MM.1S (cell line): ENCODE measurements at regions not wholly inside any gene's neighbourhood (a gene's known extent, or its start where the extent isn't known, plus 50 kb on each side); places are given as distances from the start of the nearest gene placed in this dataset.

Experiments used
- DNase-seq: peaks from one replicate; pipeline ENCODE4 v3.0.0-alpha.2; 2015
- H2AFZ ChIP-seq: fragments of 300-600 bp; sonication (generic); 2 replicates; pipeline ENCODE4 v1.6.0; 2016; ENCODE audit warnings: antibody characterized with exemption, low read length
- H3F3A ChIP-seq: fragments of 300-600 bp; sonication (generic); 2 replicates; pipeline ENCODE4 v1.6.1; 2016; ENCODE audit warnings: mild to moderate bottlenecking, antibody characterized with exemption, low read length, moderate library complexity, mixed read lengths; ENCODE audit not compliant: insufficient read depth
- H3K27ac ChIP-seq: fragments of 300-600 bp; sonication (generic); 2 replicates; pipeline ENCODE4 v1.5.1; 2016; ENCODE audit warnings: mild to moderate bottlenecking, low read length
- H3K27me3 ChIP-seq: fragments of 300-600 bp; sonication (generic); replicated peaks from 2 replicates; pipeline ENCODE4 v1.6.0; 2016; ENCODE audit warnings: low read length; ENCODE audit not compliant: insufficient read depth
- H3K36me3 ChIP-seq: fragments of 300-600 bp; sonication (generic); replicated peaks from 2 replicates; pipeline ENCODE4 v1.6.1; 2016; ENCODE audit warnings: mild to moderate bottlenecking, low read length, mixed read lengths; ENCODE audit not compliant: insufficient read depth
- H3K4me1 ChIP-seq: fragments of 300-600 bp; sonication (generic); 2 replicates; pipeline ENCODE4 v1.6.1; 2016; ENCODE audit warnings: low read length, mixed read lengths
- H3K4me2 ChIP-seq: fragments of 300-600 bp; sonication (generic); 2 replicates; pipeline ENCODE4 v1.6.0; 2016; ENCODE audit warnings: low read depth, low read length
- H3K4me3 ChIP-seq: fragments of 300-600 bp; sonication (generic); 2 replicates; pipeline ENCODE4 v1.5.1; 2016; ENCODE audit warnings: low read length, mixed read lengths
- H3K79me2 ChIP-seq: fragments of 300-600 bp; sonication (generic); 2 replicates; pipeline ENCODE4 v1.6.1; 2016; ENCODE audit warnings: mixed run types, low read length, mixed read lengths
- H3K9ac ChIP-seq: fragments of 300-600 bp; sonication (generic); 2 replicates; pipeline ENCODE4 v1.6.1; 2016; ENCODE audit warnings: low read length, mixed read lengths
- H3K9me2 ChIP-seq: fragments of 300-600 bp; sonication (generic); replicated peaks from 2 replicates; pipeline ENCODE4 v1.6.1; 2016; ENCODE audit warnings: mild to moderate bottlenecking, low read length, mixed read lengths; ENCODE audit not compliant: insufficient read depth
- H3K9me3 ChIP-seq: fragments of 300-600 bp; sonication (generic); replicated peaks from 2 replicates; pipeline ENCODE4 v1.6.1; 2016; ENCODE audit warnings: mild to moderate bottlenecking, low read length, mixed read lengths; ENCODE audit not compliant: insufficient read depth
- H4K20me1 ChIP-seq: fragments of 300-600 bp; sonication (generic); 2 replicates; pipeline ENCODE4 v1.6.1; 2016; ENCODE audit warnings: mild to moderate bottlenecking, low read length, moderate library complexity, mixed read lengths; ENCODE audit not compliant: insufficient read depth
- EZH2 ChIP-seq: fragments of 300-600 bp; sonication (generic); optimal IDR thresholded peaks from 2 replicates; pipeline ENCODE3; 2017; ENCODE audit warnings: low read depth, mild to moderate bottlenecking, antibody characterized with exemption, low read length, mixed read lengths
- EZH2phosphoT487 ChIP-seq: fragments of 300-600 bp; sonication (generic); IDR thresholded peaks from 2 replicates; pipeline ENCODE4 v1.6.1; 2018; ENCODE audit warnings: antibody characterized with exemption, low read length
- TF ChIP-seq, protein P1 (sequence below): fragments of 300-600 bp; sonication (generic); IDR thresholded peaks from 2 replicates; pipeline ENCODE4 v1.5.1; 2016; ENCODE audit warnings: antibody characterized with exemption, low read length, mixed read lengths

DNA sequence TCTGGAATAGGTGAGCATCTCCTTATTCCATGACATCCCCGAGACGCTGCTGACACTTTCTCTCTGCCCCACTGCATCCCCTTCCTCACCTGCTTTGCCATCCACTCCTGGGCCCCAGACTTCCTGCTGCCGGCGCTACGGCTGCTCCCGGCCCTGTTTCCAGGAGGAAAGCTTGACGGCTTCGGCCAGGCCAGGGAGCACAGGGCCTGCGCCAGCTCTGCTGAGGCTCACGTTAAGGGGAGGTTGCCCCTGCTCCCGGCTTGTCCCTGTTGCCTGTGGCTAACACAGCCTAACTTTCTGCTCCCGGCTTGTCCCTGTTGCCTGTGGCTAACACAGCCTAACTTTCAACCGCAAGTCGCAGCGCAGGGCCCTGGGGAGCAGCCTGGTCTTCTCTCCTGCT lies 177.3 kb upstream of the RGMA start:
- Histone ChIP-seq H3K27ac (no peak overlapping the region), H3K27me3 (no peaks in the 10 kb centered on the region), H3K36me3 (no peaks in the 10 kb centered on the region), H2AFZ (no peak overlapping the region), H3K9me2 (no peaks in the 10 kb centered on the region), H3K9ac (no peak overlapping the region), H3F3A (no peaks in the 10 kb centered on the region), H3K4me2 (no peak overlapping the region), H3K9me3 (no peaks in the 10 kb centered on the region), H4K20me1 (no peaks in the 10 kb centered on the region), H3K4me3 (no peak overlapping the region), H3K79me2 (no peaks in the 10 kb centered on the region), H3K4me1 (no peaks in the 10 kb centered on the region)
- no peak for TF ChIP-seq EZH2
- no peak for TF ChIP-seq EZH2phosphoT487
- TF ChIP-seq, protein P1, sequence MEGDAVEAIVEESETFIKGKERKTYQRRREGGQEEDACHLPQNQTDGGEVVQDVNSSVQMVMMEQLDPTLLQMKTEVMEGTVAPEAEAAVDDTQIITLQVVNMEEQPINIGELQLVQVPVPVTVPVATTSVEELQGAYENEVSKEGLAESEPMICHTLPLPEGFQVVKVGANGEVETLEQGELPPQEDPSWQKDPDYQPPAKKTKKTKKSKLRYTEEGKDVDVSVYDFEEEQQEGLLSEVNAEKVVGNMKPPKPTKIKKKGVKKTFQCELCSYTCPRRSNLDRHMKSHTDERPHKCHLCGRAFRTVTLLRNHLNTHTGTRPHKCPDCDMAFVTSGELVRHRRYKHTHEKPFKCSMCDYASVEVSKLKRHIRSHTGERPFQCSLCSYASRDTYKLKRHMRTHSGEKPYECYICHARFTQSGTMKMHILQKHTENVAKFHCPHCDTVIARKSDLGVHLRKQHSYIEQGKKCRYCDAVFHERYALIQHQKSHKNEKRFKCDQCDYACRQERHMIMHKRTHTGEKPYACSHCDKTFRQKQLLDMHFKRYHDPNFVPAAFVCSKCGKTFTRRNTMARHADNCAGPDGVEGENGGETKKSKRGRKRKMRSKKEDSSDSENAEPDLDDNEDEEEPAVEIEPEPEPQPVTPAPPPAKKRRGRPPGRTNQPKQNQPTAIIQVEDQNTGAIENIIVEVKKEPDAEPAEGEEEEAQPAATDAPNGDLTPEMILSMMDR, result no peak
- DNase-seq, result no peak

DNA sequence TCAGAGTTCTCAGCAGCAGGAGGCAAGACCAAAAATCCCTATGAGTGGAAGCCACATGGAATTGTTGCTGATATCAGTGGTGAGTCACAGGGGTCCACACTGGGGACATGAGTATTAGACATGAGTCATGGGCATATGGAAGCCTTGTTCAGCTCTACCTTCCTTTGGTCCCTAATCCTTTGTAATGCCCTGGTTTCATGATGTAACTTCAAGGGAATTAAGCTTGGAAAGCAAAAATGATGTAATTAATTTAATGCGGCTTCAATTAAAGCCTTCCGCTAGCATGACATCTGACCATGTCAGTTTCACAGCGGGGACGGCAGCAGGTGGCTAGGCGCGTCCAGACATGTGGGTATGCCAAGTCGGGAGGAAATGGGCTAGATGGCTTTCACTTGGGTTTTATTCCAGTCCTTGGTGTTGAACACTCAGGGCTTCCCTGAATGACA lies 176.1 kb upstream of the RGMA start:
- no peaks in the 10 kb centered on the region for H3F3A ChIP-seq
- H4K20me1 ChIP-seq, result no peaks in the 10 kb centered on the region
- H3K9me3 ChIP-seq, result no peaks in the 10 kb centered on the region
- no peaks in the 10 kb centered on the region for H3K79me2 ChIP-seq
- no peak overlapping the region for H3K4me3 ChIP-seq
- H3K36me3 ChIP-seq, result no peaks in the 10 kb centered on the region
- no peak overlapping the region for H3K4me2 ChIP-seq
- no peak for DNase-seq
- H3K27ac ChIP-seq, result no peak overlapping the region
- H2AFZ ChIP-seq, result no peak overlapping the region
- TF ChIP-seq, protein P1, result no peak
- TF ChIP-seq EZH2phosphoT487 (no peak), EZH2 (no peak)
- H3K9ac ChIP-seq, result no peak overlapping the region
- no peaks in the 10 kb centered on the region for H3K9me2 ChIP-seq
- no peaks in the 10 kb centered on the region for H3K27me3 ChIP-seq
- no peaks in the 10 kb centered on the region for H3K4me1 ChIP-seq

DNA sequence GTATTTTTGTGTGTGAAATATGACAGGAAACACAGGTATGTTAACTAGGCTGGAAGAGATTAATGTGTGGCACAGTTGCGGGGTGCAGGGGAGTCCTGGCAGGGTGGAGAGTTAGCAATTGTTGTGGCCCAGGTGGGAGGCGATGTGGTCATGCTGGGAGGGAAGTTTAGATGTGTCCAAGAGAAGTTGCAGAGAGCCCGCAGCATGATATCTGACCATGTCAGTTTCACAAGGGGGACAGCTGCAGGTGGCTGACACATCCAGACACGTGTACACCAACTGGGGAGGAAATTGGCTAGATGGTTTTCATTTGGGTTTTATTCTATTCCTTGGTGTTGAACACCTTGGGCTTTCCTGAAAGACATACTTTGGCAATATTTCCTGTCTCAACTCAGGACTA lies 172.8 kb upstream of the RGMA start:
- Histone ChIP-seq H3K79me2 (no peaks in the 10 kb centered on the region), H3F3A (no peaks in the 10 kb centered on the region), H3K9me3 (no peaks in the 10 kb centered on the region), H3K9ac (no peak overlapping the region), H3K27ac (no peak overlapping the region), H3K27me3 (no peaks in the 10 kb centered on the region), H3K4me3 (no peak overlapping the region), H2AFZ (no peak overlapping the region), H3K4me2 (no peak overlapping the region), H3K9me2 (no peaks in the 10 kb centered on the region), H3K4me1 (no peaks in the 10 kb centered on the region), H4K20me1 (no peaks in the 10 kb centered on the region), H3K36me3 (no peaks in the 10 kb centered on the region)
- no peak for DNase-seq
- TF ChIP-seq, protein P1, result no peak
- no peak for TF ChIP-seq EZH2phosphoT487
- no peak for TF ChIP-seq EZH2

DNA sequence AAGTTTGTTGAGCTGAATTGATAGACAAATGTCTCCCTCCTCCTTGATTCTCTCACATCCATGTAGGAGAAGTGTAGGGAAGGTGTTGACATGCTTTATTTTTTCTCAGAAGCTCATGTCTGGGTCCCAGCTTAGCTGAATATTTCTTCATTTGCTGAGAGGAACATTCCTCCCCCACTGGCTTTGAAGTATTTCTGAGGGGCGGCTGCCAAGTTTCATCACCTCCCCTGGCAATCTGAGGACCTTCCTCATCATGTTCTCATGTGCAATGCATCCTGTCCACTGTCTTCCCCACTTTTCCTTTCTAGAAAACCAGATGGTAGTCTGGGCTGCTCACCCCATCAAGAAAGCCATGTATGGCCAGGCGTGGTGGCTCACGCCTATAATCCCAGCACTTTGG lies 168.9 kb upstream of the RGMA start:
- no peak overlapping the region for H3K4me3 ChIP-seq
- no peak overlapping the region for H3K4me2 ChIP-seq
- H3K9me3 ChIP-seq, result no peaks in the 10 kb centered on the region
- no peak for DNase-seq
- TF ChIP-seq EZH2 (no peak), EZH2phosphoT487 (no peak)
- TF ChIP-seq, protein P1, result no peak
- H2AFZ ChIP-seq, result no peak overlapping the region
- H3K9ac ChIP-seq, result no peak overlapping the region
- H3K27ac ChIP-seq, result no peak overlapping the region
- no peaks in the 10 kb centered on the region for H3K4me1 ChIP-seq
- H4K20me1 ChIP-seq, result no peaks in the 10 kb centered on the region
- H3F3A ChIP-seq, result no peaks in the 10 kb centered on the region
- no peaks in the 10 kb centered on the region for H3K79me2 ChIP-seq
- H3K36me3 ChIP-seq, result no peaks in the 10 kb centered on the region
- H3K27me3 ChIP-seq, result no peaks in the 10 kb centered on the region
- no peaks in the 10 kb centered on the region for H3K9me2 ChIP-seq
